ENCODE measurements at regions not wholly inside any gene's neighbourhood (a gene's known extent, or its start where the extent isn't known, plus 50 kb on each side); places are given as distances from the start of the nearest gene placed in this dataset.

- no peak for DNase-seq
These were observed 108.7 kb upstream of the ADARB2 start for GRCh38 chr10:1846032-1846431.

GRCh38 chr10:1841759-1842158 lies 104.4 kb upstream of the ADARB2 start:
- no peak for DNase-seq

GRCh38 chr10:1829712-1830111 lies 92.4 kb upstream of the ADARB2 start:
- DNase-seq = no peak

GRCh38 chr10:1824928-1825327 lies 87.6 kb upstream of the ADARB2 start:
- no peak for DNase-seq

DNA sequence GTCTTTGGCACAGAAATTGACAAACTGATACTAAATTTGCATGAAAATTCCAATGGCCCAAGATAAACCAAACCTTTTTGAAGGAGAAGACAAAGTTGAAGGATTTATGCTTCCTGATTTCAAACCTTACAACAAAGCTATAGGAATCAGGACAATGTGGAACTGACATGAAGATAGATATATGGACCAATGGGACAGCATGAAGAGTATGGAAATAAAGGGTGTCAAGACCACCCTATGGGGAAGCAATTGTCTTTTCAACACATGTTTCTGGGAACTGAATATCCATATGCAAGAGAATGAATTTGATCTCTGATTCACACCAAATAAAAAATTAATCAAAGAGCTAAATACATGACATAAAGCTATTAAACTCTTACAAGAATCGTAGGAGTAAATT lies 77.2 kb upstream of the ADARB2 start:
- no peak for DNase-seq

- DNase-seq = no peak
These were observed 71.9 kb upstream of the ADARB2 start for GRCh38 chr10:1809139-1809741.

DNA sequence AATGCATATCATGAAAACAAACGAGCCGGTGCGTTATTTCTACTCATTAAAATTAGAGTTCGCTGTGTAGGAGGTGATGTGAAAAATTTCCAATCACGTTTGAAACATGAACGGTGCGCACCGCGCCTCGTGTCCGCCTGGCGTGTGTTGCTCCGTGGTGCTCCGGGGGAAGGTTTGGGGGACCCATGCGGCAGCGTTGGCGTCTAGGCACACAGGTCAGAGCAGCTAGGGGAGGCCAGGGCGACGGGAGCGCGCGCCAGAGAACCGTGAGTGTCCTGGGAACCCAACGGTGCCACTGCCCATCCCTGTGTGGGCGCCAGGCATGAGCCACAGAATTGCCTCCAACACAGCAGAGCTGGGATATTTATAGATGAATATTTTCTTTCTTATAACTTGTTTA lies 70.6 kb upstream of the ADARB2 start:
- DNase-seq = no peak

DNA sequence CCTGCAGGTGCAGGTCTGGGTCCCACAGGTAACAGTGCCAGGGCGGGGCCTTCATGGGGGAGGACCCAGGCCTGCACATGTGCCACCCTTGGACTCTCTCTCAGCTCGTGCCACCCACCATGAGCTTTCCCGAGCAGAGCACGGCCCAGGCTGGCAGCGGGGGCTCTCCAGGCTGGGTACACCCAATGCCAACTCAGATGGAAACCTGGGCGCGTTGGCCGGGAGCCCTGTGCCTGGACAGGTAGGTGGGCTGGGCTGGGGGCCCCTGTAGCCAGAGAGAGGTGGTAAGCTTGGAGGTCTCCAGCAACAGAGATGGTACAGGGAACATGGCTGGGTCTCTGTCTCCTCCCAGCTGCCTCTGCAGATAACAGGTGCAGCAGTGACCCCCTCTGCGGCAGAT lies 69.9 kb upstream of the ADARB2 start:
- DNase-seq = no peak

- DNase-seq = no peak
These were observed 65.1 kb upstream of the ADARB2 start for GRCh38 chr10:1802413-1802812.

DNA sequence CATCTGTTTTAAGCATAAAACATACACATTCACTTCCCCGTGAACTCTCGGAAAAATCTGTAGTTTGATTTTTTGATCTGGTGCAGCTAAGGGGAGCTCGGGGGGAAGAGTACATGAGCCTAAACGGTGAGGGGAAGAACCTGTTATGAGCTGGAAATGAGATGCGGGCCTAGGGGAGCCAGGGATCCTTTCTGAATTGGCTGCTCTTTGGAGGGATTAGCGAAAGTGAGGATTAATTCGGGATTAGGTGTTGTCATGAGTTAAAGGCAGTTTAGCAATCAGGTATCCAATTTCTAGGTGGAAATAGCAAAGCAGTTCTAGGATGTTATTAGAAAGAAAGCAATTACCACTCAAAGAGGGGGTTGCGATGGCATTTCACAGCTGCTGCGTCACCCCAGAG lies 51.1 kb upstream of the ADARB2 start:
- no peak for DNase-seq

Data from stimulated activated CD4-positive, alpha-beta T cell treated with anti-CD3 and anti-CD28 coated beads, Interleukin-12 subunit alpha, Interleukin-12 subunit beta, amount 100 ng/mL, for 4 hours (primary cell).